GM21360 (cell line): ENCODE measurements at regions not wholly inside any gene's neighbourhood (a gene's known extent, or its start where the extent isn't known, plus 50 kb on each side); places are given as distances from the start of the nearest gene placed in this dataset.

Source experiments
- ATAC-seq: cut with Tn5 transposase; IDR thresholded peaks from one replicate; pipeline ENCODE4 v1.9.1; 2021; ENCODE audit warnings: mild to moderate bottlenecking, moderate library complexity; ENCODE audit not compliant: unreplicated experiment

GRCh38 chr7:18235819-18236218 lies 208.2 kb upstream of the PRPS1L1 start:
- no peak for ATAC-seq

GRCh38 chr7:18239212-18239611 lies 211.6 kb upstream of the PRPS1L1 start:
- ATAC-seq, result no peak

- peak; percentile 78 for ATAC-seq
Measured at GRCh38 chr7:18241543-18242231, 214.0 kb upstream of the PRPS1L1 start.

GRCh38 chr7:18243731-18244130 lies 216.1 kb upstream of the PRPS1L1 start:
- no peak for ATAC-seq

GRCh38 chr7:18250133-18250532 lies 222.5 kb upstream of the PRPS1L1 start:
- ATAC-seq, result no peak

- ATAC-seq, result no peak
Measured at GRCh38 chr7:18257711-18258110, 230.1 kb upstream of the PRPS1L1 start.

- ATAC-seq, result no peak
Measured at GRCh38 chr7:18262058-18262457, 233.5 kb upstream of the HDAC9 start.

GRCh38 chr7:18265611-18266281 lies 229.8 kb upstream of the HDAC9 start:
- ATAC-seq, result no peak

GRCh38 chr7:18268571-18268970 lies 227.0 kb upstream of the HDAC9 start:
- ATAC-seq, result no peak

- ATAC-seq, result no peak
Measured at GRCh38 chr7:18276380-18276779, 219.2 kb upstream of the HDAC9 start.

GRCh38 chr7:18278316-18278715 lies 217.2 kb upstream of the HDAC9 start:
- no peak for ATAC-seq

GRCh38 chr7:18283045-18283444 lies 212.5 kb upstream of the HDAC9 start:
- no peak for ATAC-seq

GRCh38 chr7:18287482-18287881 lies 208.1 kb upstream of the HDAC9 start:
- ATAC-seq, result no peak

GRCh38 chr7:18288322-18289037 lies 207.1 kb upstream of the HDAC9 start:
- ATAC-seq, result no peak

GRCh38 chr7:18289788-18290187 lies 205.8 kb upstream of the HDAC9 start:
- ATAC-seq, result peak; percentile 18

- ATAC-seq, result peak; percentile 69
Measured at GRCh38 chr7:18290223-18290622, 205.3 kb upstream of the HDAC9 start.

GRCh38 chr7:18290865-18291264 lies 204.7 kb upstream of the HDAC9 start:
- ATAC-seq, result no peak

- no peak for ATAC-seq
Measured at GRCh38 chr7:18292584-18292983, 203.0 kb upstream of the HDAC9 start.

GRCh38 chr7:18293759-18294158 lies 201.8 kb upstream of the HDAC9 start:
- no peak for ATAC-seq

- no peak for ATAC-seq
Measured at GRCh38 chr7:18294411-18294810, 201.1 kb upstream of the HDAC9 start.

- ATAC-seq, result no peak
Measured at GRCh38 chr7:18295781-18296423, 199.6 kb upstream of the HDAC9 start.

GRCh38 chr7:18302097-18302496 lies 193.5 kb upstream of the HDAC9 start:
- ATAC-seq, result no peak
